A673 (cell line): ENCODE measurements at regions not wholly inside any gene's neighbourhood (a gene's known extent, or its start where the extent isn't known, plus 50 kb on each side); places are given as distances from the start of the nearest gene placed in this dataset.

Source experiments
- CTCF ChIP-seq: fragments of 300-800, 200-600 bp; sonication (generic); conservative IDR thresholded peaks from 2 replicates; pipeline ENCODE4 v1.5.1; 2017; ENCODE audit warnings: low read depth, mild to moderate bottlenecking, antibody characterized with exemption, low read length, moderate library complexity, mixed read lengths
- EZH2 ChIP-seq: fragments of 200-600 bp; sonication (generic); IDR thresholded peaks from 2 replicates; pipeline ENCODE4 v1.6.1; 2017; ENCODE audit warnings: borderline replicate concordance, low read depth, mild to moderate bottlenecking, mixed read lengths, antibody characterized with exemption, low read length; ENCODE audit not compliant: poor library complexity, severe bottlenecking

- TF ChIP-seq CTCF (no peak), EZH2 (no peak)
Measured at GRCh38 chr17:16872351-16873173, 99.4 kb downstream of the TNFRSF13B start.
